HG02759 (cell line): ENCODE measurements at regions not wholly inside any gene's neighbourhood (a gene's known extent, or its start where the extent isn't known, plus 50 kb on each side); places are given as distances from the start of the nearest gene placed in this dataset.
"Not testable (repeated sequence)": the region's sequence is repeated elsewhere in the genome, so short reads cannot be mapped to it uniquely, and the experiment has no call there.

Experiments
- ATAC-seq: cut with Tn5 transposase; IDR thresholded peaks from one replicate; pipeline ENCODE4 v1.9.1; 2021; ENCODE audit warnings: mild to moderate bottlenecking, moderate library complexity; ENCODE audit not compliant: unreplicated experiment

GRCh38 chr18:66300141-66300540, 303.7 kb downstream of the CDH19 start:
- no peak for ATAC-seq

- no peak for ATAC-seq
These were observed 323.4 kb downstream of the CDH19 start for GRCh38 chr18:66280470-66280869.

GRCh38 chr18:66271962-66272361, 331.9 kb downstream of the CDH19 start:
- no peak for ATAC-seq

GRCh38 chr18:66264130-66264529, 339.8 kb downstream of the CDH19 start:
- ATAC-seq, result no peak

- ATAC-seq, result no peak
These were observed 349.8 kb downstream of the CDH19 start for GRCh38 chr18:66254121-66254520.

GRCh38 chr18:66252703-66253102, 351.2 kb downstream of the CDH19 start:
- ATAC-seq, result no peak

- no peak for ATAC-seq
These were observed 368.7 kb downstream of the CDH19 start for GRCh38 chr18:66235206-66235605.

GRCh38 chr18:66226782-66227181, 377.1 kb downstream of the CDH19 start:
- no peak for ATAC-seq

GRCh38 chr18:66223317-66223716, 380.6 kb downstream of the CDH19 start:
- ATAC-seq, result not testable (repeated sequence)

GRCh38 chr18:66222174-66222573, 381.7 kb downstream of the CDH19 start:
- ATAC-seq, result no peak

- no peak for ATAC-seq
These were observed 384.1 kb downstream of the CDH19 start for GRCh38 chr18:66219817-66220216.

GRCh38 chr18:66211749-66212148, 392.1 kb downstream of the CDH19 start:
- ATAC-seq, result no peak

GRCh38 chr18:66210875-66211274, 393.0 kb downstream of the CDH19 start:
- ATAC-seq, result no peak

- no peak for ATAC-seq
These were observed 394.2 kb downstream of the CDH19 start for GRCh38 chr18:66209656-66210055.

GRCh38 chr18:66196805-66197204, 407.1 kb downstream of the CDH19 start:
- ATAC-seq, result no peak

- ATAC-seq, result no peak
These were observed 410.0 kb downstream of the CDH19 start for GRCh38 chr18:66193938-66194337.

GRCh38 chr18:66193394-66193793, 410.5 kb downstream of the CDH19 start:
- no peak for ATAC-seq

- ATAC-seq, result no peak
These were observed 417.9 kb downstream of the CDH7 start for GRCh38 chr18:66168685-66169235.

- ATAC-seq, result no peak
These were observed 417.2 kb downstream of the CDH7 start for GRCh38 chr18:66167829-66168684.

GRCh38 chr18:66160007-66160406, 409.2 kb downstream of the CDH7 start:
- ATAC-seq, result no peak

- no peak for ATAC-seq
These were observed 408.6 kb downstream of the CDH7 start for GRCh38 chr18:66159451-66159850.

GRCh38 chr18:66156946-66157687, 406.3 kb downstream of the CDH7 start:
- ATAC-seq, result no peak
